Tibial nerve (tissue), 4 donors: ENCODE measurements at regions not wholly inside any gene's neighbourhood (a gene's known extent, or its start where the extent isn't known, plus 50 kb on each side); places are given as distances from the start of the nearest gene placed in this dataset.

Experiments used
- CTCF ChIP-seq, 5 experiments: fragments of 200-600 bp in 3 of 5; fragments of 450-650 bp in 2 of 5; sonication (generic) in 3 of 5; IDR thresholded peaks; one replicate each; pipeline ENCODE4 v1.5.1; 2016 to 2019; ENCODE audit warnings: antibody characterized with exemption in 5 of 5, mild to moderate bottlenecking in 3 of 5, moderate library complexity in 2 of 5
- EP300 ChIP-seq, 2 donors: sonication (generic); formaldehyde crosslinking; IDR thresholded peaks; one replicate each; pipeline ENCODE4 v1.6.1; 2017; ENCODE audit warnings: antibody characterized with exemption in 2 of 2, mild to moderate bottlenecking in 1 of 2
- POLR2A ChIP-seq, 2 donors: fragments of 450-650 bp; IDR thresholded peaks; one replicate each; pipeline ENCODE4 v1.6.1; 2017; ENCODE audit warnings: antibody characterized with exemption in 2 of 2, mild to moderate bottlenecking in 2 of 2, moderate library complexity in 2 of 2

- TF ChIP-seq POLR2A (IDR thresholded peaks at IDR 0.05) (no peak), CTCF (IDR thresholded peaks at IDR 0.05) (no peak), EP300 (IDR thresholded peaks at IDR 0.05) (no peak)
Observed at GRCh38 chr16:5769513-5769912, 671.9 kb upstream of the EEF2KMT start.
